Fibroblast of skin of back (primary cell): ENCODE measurements at regions not wholly inside any gene's neighbourhood (a gene's known extent, or its start where the extent isn't known, plus 50 kb on each side); places are given as distances from the start of the nearest gene placed in this dataset.

Source experiments
- DNase-seq: peaks from one replicate; pipeline ENCODE4 v3.0.0-alpha.2; 2013

DNA sequence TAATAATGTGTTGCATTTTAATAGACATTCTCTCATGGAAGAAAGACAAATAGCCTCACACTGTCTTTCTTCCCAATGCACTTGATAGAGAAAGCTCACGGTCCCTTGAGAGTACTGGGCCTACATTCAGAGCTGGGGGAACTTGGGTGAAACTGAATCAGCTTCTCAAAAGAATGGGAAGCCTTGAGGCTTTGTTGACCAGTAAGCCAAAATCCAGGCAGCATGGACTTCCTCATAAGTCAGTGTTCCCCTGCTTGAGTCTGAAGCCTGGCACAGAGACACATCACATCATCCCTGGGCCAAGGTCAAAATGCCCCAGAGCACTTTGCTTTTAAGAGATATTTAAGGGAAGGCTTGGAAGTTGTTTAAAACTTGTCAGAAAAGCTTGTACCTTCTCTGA, 302.2 kb upstream of the SALL1 start:
- DNase-seq = no peak

DNA sequence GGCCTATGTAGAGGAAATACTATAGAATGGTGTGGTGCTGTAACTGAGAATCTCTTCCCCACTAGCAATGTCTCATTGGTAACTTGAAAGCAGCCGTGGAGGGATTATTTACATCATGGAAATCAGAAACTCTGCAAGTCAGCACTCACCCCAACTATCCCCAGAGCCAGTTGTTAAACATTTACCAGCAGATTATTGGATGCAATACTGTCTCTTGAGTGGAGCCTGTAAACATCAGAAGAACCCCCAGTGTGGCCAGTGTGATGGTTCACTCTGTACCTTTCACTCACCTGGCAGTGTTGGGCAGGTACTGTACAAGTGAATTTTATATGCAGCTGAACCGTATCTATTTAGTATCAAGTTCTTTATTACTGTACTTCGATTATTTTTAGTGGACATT, 299.8 kb upstream of the SALL1 start:
- no peak for DNase-seq

DNA sequence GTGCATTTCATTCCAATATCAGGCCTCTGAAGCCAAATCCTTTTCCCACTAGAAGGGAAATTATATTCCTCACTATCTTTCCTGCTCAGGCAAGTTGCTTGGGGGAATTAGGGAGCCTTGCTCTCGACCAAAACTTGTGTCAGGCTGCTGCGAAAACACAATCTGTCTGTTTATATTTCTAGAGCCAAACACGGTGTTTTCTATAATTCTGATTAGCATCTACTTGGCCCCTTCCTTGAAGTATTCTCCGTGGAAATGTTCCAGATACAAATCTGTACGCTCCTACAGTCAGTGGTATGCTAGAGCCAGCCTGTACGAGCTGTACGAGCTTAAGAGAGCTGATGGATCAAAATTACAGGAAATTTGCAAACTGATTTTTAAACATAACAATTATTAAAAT, 299.3 kb upstream of the SALL1 start:
- DNase-seq = no peak

DNA sequence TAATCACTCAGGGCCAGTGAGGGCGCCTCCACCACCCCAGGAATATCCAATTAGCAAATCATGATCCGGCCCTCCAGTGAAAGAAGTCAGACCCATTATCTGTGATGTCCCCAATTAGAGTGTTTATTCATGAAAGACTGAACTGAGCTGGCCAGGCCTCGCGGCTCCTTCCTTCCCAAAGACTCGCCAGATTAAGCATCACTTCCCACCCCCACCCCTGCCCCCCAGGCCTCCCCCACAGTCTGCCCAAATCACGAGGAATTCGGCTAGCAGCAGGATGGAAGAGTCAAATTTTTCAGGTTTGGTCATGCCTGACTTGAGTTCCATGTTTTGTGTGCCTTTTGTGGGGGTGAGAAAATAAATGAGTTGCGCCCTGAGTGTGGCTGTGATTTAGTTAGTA, 298.4 kb upstream of the SALL1 start:
- no peak for DNase-seq

DNA sequence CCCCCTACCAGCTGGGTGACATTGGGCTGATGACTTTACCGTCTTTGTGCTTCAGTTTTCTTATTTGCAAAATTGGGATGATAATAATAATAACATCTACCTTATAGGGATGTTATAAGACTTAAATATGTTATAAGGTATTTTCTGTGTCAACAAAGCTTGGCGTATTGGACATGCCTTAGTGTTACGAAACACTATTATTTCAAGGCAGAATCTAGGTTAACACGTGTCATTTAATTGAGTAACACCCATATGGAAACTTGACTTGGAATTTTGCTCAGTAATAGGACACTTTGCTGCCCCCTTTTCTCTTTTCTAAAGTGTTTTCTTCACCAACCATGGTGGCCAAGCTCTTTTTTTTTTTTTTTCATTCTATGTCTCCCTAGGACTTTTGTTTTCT, 294.2 kb upstream of the SALL1 start:
- DNase-seq = no peak

DNA sequence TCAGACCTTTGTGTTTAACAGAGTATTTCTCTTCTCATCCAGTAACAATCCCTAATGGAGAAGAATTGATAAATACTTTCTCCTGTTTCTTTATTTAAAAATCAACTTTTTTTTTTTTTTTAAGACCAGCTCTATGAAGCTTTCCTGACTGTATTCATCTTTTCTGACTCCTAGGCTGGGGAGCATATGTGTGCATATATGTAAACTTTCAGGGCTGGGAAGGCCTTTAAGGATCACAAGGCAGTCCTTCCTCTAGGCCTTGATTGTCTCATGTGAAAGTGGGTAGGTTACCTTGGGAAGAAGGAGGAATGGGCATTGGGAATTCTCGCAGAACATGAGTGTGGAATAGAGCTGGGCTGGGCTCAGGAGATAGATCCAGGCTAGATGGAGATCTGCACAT, 292.9 kb upstream of the SALL1 start:
- DNase-seq = no peak

DNA sequence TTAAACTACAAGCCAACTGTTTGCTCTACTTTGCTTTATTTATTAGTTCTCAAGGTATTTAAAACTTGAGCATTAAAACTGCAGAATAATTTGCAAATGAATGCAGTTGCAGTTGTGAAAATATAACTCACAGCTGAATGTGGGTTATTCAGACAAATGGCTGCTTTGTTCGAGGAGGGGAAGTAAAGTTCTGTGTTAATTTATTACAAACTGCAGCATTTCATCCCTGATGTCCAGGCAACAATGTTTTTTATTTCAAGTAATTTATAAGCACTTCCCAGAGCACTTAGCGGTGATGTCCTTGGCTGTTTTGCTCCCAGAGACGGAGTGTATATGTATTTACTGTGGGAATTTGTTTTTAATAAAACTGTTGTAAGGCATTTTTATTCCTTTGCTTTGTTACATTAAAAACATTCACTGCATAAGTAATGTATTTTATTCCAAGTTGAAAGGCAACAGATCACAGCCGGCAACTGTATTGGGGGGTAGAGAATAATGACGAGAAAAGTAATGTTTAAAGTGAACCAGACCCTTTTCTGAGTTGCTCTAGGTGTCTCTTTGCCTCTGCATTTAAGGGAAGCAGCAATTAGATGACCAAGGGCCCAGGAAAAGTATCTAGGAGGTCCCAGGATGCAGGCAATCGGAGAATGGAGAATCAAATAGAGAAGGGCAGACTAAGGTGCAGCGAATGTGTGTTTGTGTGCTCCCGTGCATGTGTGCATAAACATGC, 291.2 kb upstream of the SALL1 start:
- no peak for DNase-seq

DNA sequence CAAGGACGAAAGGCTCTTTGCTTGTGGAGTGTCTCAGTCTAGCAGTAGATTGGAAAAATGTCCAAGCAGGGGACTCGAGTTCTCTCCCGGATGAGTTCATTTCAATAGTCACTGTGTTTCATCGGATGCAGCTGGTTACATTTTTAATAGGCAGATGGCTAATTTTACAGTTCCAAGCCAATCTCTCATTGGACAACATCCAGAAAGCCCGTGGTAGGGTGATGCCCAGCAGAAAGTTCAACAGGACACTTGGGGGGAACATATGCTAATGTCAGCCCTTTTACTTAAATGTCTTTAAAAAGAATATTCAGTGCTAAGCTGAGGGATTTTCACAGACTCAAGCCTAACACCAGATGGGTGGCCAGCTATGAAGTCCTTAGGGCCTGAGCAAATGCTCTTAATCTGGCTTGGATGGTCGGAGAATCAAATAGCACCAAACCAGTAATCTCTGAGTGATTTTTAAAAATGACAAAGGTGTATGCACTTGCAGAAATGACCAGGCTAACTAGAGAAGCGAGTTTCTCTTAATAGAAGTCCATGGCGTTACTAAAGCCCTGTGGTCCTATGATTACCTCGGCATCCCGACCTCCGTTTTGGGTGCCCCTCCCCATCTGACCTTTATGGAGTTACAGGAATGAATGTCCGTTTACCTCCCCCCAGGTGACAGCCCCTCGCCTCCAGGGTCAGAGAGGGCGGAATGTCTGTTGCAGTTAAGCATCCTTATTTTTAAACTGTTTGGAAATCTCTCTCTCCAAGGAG, 289.2 kb upstream of the SALL1 start:
- no peak for DNase-seq

DNA sequence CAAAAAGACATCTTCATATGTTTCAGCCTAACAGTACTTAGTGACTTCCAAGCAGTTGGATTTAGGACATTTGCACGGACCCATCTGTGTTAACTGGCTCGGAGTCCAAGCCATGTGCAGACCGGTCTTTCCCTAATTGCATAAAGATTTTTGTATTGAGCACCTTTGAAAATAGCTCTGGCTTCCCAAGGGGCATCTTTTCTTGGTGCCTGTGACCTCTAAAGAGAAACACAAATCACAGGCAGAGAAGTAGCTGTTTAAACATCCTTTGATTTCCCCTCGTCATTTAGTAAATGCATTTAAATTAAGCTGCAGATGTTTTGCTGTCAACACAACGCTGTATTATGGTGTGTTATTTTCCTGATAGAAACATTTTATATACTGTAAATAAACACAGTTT, 288.2 kb upstream of the SALL1 start:
- no peak for DNase-seq

DNA sequence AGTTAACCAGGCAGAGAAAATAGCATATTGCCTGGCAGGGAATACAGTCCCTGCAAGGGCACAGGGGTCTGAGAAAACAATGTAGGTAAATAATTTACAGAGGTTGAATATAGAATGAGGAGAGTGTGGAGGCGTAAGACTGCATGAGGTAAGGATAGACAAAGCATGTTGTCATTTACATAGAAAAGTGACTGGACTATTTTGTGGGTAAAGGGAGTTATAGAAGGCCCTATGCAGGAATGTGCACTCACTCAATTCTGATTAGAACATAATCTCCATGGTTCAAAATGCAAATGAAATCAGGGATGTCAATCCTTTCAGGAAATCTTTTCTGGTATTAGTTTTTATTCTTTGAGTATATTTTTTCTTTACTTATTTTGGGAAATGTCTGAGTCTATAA, 285.7 kb upstream of the SALL1 start:
- DNase-seq = no peak

DNA sequence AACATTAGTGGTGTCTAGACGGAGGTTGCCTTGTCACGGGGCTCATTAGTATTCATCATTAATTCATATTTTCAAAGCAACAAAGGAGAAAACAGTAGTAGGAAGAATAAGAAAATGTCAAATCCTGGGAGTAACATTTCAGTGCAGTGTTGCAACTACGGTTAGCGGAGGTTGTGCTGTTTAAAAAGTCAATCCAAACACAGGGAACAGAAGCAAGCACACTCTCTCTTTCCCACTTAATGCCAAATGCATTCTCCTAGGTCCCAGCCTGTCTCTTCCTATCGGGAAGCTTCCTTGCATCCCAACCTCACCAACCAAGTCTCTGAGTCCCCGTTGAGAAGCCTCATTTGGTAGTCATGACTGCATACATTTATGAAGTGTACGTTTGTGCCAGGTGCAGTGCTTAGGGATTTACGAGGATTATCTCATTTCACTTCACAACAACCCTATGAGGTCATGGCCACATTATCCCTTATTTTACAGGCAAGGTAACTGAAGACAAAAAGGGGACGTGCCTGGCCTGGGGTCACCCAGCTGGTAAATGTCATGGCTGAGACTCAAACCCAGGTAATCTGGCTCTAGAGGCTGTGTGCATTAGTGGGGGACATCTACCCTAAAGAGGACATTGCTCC, 283.6 kb upstream of the SALL1 start:
- no peak for DNase-seq

DNA sequence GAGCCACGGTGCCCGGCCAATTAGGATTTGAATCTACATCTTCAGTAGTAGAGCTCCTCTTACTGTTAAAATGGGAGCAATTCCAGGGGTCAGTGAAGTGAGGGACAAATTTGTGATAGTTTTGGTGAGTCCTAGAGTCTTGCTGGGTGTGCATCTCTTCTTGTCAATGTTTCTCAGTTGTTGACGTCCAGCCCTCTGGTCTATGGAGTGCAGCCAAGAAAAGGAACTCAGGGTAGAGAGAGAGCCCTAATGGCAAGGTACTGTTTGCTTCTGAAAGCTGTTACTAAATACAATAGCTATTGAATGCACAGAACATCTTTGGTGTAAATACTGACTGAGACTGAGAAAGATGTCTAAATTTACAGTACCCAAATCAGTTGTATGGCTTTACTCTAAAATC, 282.5 kb upstream of the SALL1 start:
- no peak for DNase-seq

DNA sequence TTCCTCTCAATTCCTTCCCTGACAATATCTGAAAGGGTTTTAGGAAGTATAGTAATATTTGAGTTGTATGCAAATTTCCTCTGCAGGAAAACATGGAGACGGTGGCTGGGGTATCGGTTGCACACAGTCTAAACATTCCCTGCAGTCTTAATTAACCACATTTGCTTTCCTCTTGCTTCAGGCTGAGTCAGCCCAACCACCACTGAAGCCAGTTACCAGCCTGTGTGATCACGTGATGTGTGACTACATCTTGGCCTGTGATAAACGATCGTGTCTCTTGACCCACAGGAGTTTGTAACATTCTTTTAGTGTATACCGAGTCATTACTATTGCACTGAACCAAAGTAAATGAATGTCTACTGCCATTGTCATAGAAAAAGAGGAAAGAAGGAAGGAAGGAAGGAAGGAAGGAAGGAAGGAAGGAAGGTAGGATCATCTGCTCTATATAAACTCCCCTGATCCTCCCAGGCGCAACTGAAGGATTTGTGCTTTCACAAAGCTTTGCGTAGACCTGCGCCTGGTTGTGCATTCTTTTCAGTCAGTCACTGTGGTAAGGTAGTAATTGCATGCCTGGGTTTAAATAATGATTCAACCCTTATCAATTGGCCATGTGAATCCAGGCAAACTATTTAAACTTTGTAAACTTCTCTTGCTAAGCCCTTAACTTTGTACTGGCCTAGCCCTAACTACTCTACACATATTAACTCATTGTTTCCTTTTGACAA, 280.6 kb upstream of the SALL1 start:
- DNase-seq = peak; percentile 96

DNA sequence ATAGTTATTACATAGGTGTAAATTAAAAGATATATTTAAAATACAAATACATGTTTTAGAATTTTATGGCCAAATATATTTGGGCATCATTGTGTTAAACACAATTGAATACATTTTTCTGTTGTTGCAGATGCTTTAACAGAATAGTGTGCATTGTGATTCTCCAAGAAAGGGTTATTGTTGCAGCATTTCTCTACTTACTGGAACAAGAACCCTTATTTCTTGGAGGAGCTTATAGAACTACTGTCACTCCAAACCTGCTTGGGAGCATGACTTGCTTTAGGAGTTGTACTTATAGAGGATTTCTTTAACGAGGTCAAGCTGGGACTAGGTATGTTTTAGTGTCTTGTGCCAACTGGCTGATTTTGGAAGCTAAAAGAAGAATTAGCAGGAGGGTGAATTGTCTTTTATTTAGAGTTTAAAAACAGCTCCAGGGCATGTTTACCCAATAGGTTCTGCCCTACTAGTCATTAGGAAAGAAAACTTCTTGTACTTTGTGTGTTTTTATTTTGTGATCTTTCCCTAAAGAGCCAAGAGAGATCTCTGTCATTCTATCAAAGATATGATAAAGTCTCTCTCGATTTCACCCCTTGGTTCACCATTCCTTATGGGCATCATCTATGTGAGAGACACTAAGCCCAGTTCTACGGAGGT, 279.8 kb upstream of the SALL1 start:
- no peak for DNase-seq

DNA sequence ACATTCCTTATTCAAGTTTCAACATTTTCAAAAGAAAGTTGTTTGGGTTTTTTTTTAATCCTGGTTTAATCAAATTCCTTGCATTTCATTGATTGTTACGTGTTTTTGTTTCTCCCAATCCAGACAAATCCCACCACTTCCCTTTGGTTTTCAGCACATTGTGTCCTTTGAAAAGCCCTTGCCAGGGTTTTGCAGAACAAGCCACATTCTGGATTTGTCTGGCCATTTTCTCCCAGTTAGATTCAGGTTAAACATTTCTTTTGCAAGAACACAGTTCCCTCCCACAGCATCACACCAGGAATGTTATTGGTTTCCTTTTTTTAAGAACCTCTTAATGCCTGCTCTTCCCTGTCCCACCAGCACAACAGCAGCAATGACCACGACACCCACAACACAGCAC, 278.0 kb upstream of the SALL1 start:
- DNase-seq = no peak

DNA sequence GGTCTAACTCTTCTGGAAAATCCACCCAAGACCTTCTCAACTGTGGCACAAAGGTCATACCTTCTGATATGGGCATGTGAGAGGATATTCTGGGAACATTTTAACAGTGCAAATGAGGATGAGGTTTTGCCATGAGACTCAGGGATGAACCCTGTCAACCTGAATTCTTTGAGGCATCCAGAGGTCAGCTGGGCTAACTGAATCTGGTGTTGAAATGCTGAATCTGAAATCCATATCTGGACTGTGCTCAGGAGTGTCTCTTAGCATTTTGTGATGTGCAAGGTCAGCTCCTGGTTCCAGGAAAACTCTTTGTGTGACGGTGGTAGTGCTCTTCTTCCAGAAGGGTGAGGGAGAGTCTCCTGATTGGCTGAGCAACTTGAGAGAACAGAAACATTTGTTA, 276.0 kb upstream of the SALL1 start:
- DNase-seq = no peak

DNA sequence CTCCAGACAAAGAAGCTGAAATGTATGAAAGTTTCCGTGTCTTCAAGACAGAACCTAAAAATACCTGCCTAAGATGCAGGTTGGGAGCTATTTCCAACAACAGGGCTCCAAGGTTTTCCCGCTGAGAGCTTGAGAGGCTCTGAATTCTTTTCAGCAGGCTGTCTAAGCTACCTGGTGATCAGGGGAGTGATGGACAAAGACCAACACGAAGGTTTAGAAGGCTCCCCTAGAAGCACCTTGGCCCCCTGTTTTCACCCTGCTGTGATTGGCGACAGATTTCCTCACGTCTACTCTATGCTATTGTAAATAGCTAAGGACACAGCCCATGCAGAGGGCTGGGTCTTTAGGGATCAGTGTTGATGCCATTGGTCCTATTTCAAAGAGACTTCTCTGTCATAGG, 275.2 kb upstream of the SALL1 start:
- DNase-seq = no peak

DNA sequence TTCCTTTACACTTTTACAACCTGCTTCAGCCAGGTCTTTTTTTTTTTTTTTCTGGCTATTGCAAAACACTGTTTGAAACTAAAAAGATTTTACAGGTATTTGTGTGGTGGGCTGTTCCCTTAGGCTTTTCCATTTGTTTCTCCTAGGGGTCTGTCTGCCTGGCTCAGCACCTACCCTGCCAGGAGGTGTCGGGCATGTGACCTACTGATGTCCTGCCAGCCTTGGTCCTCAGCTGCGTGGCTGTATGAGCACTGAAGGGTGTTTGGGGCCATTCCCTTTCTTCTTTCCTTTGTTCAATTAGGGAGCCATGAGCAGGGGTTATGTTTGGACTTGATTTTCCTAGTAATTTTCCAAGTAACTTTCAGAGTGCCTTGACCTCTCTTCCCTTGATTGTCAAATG, 269.2 kb upstream of the SALL1 start:
- no peak for DNase-seq

DNA sequence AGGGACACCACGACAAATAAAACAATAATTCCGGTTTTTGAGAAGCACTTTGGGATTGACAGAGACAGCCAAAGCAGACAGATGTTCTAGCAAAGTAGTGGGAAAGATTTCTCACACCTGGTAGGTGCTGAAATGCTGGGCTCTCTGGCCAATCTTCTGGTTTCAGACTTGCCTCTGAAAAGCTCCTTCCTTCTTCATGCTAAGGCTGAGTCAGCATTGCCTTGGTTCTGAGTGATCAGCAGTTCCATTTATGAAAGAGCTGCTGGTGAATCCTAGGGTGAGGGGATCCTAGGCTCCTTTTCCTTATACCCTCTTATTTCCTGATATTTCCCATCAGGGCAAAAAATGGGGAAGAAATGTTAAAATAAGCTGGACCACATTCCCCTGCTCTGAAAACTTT, 268.7 kb upstream of the SALL1 start:
- no peak for DNase-seq

DNA sequence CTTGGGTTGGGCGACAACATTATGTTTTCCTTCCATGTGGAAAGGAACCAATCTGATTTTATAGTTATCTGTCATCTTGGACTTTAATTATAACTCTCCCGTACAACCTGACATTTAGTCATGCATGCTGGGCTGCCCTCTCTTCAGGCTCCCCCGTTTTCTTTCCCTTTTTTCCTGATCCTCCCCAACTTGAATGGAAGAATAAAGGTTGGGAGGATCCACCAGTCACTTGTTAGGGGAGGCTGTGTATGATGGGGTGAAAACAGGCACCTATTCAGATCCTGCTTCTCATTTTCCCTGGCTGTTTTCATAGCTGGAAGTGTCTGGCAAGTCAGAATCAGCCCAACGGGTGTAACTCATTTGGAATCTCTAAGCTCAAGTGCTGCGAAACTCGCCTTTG, 267.2 kb upstream of the SALL1 start:
- DNase-seq = no peak

DNA sequence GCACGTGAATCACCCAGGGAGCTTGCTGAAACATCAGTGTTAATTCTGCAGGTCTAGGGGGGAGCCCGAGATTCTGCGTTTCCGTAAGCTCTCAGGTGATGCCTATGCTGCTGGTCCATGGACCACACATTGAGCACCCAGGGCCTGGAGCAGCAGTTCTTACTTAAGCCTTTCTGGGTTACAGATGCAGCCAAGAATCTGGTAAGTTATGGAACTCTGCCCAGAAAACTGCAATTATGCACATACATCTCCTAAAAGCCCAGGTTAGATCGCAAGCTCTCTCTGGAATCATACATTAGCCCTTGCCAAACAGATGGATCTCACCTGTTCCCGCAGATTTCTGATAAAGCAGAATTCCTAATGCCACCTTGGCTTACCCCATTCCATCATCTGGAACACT, 265.9 kb upstream of the SALL1 start:
- no peak for DNase-seq

DNA sequence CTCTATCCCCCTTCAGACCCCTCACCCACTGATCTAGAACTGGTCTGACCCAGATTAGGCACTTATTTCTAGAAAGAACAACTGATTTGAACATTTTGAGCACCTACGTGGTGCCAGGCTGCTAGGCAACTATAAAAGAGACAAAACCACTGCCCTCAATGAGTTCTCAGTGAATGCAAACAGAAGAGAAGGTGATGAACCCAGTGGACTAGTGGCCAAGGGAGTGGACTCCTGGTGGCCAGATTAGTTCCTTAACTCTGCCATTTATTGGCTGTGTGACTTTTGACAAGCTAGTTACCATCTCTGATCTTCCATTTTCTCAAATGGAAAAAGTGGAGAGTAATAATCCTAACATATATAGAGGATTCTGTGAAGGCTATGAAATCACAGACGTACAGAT, 259.1 kb upstream of the SALL1 start:
- no peak for DNase-seq
